ENCODE measurements at regions not wholly inside any gene's neighbourhood (a gene's known extent, or its start where the extent isn't known, plus 50 kb on each side); places are given as distances from the start of the nearest gene placed in this dataset.

- DNase-seq (ENCODE audit: low read depth): no peak
Measured at GRCh38 chr9:13396418-13396817, 116.9 kb upstream of the MPDZ start.

- DNase-seq (ENCODE audit: low read depth): no peak
Measured at GRCh38 chr9:13395156-13395555, 115.7 kb upstream of the MPDZ start.

GRCh38 chr9:13388157-13388556, 108.7 kb upstream of the MPDZ start:
- no peak for DNase-seq (ENCODE audit: low read depth)

- DNase-seq (ENCODE audit: low read depth): no peak
Measured at GRCh38 chr9:13387734-13388067, 108.2 kb upstream of the MPDZ start.

- DNase-seq (ENCODE audit: low read depth): no peak
Measured at GRCh38 chr9:13386935-13387733, 107.6 kb upstream of the MPDZ start.

- DNase-seq (ENCODE audit: low read depth): no peak
Measured at GRCh38 chr9:13386316-13386715, 106.8 kb upstream of the MPDZ start.

- no peak for DNase-seq (ENCODE audit: low read depth)
Measured at GRCh38 chr9:13383855-13384254, 104.4 kb upstream of the MPDZ start.

GRCh38 chr9:13383216-13383615, 103.7 kb upstream of the MPDZ start:
- no peak for DNase-seq (ENCODE audit: low read depth)

GRCh38 chr9:13382595-13382994, 103.1 kb upstream of the MPDZ start:
- DNase-seq (ENCODE audit: low read depth): no peak

- DNase-seq (ENCODE audit: low read depth): no peak
Measured at GRCh38 chr9:13380903-13381302, 101.4 kb upstream of the MPDZ start.

GRCh38 chr9:13378154-13378553, 98.7 kb upstream of the MPDZ start:
- no peak for DNase-seq (ENCODE audit: low read depth)

GRCh38 chr9:13377171-13377925, 97.9 kb upstream of the MPDZ start:
- no peak for DNase-seq (ENCODE audit: low read depth)

GRCh38 chr9:13372510-13372909, 93.0 kb upstream of the MPDZ start:
- no peak for DNase-seq (ENCODE audit: low read depth)

GRCh38 chr9:13369431-13369830, 89.9 kb upstream of the MPDZ start:
- no peak for DNase-seq (ENCODE audit: low read depth)

- DNase-seq (ENCODE audit: low read depth): no peak
Measured at GRCh38 chr9:13367784-13368183, 88.3 kb upstream of the MPDZ start.

GRCh38 chr9:13364271-13365000, 84.9 kb upstream of the MPDZ start:
- no peak for DNase-seq (ENCODE audit: low read depth)

- DNase-seq (ENCODE audit: low read depth): no peak
Measured at GRCh38 chr9:13361076-13361475, 81.6 kb upstream of the MPDZ start.

GRCh38 chr9:13360188-13360587, 80.7 kb upstream of the MPDZ start:
- DNase-seq (ENCODE audit: low read depth): no peak

- DNase-seq (ENCODE audit: low read depth): peak; percentile 34
Measured at GRCh38 chr9:13358128-13358527, 78.6 kb upstream of the MPDZ start.

- DNase-seq (ENCODE audit: low read depth): peak; percentile 14
Measured at GRCh38 chr9:13354733-13355132, 75.2 kb upstream of the MPDZ start.

GRCh38 chr9:13352451-13352979, 73.0 kb upstream of the MPDZ start:
- no peak for DNase-seq (ENCODE audit: low read depth)

- DNase-seq (ENCODE audit: low read depth): peak; percentile 14
Measured at GRCh38 chr9:13351778-13352386, 72.4 kb upstream of the MPDZ start.
